ENCODE measurements at regions not wholly inside any gene's neighbourhood (a gene's known extent, or its start where the extent isn't known, plus 50 kb on each side); places are given as distances from the start of the nearest gene placed in this dataset.

- TF ChIP-seq CTCF (conservative IDR thresholded peaks at IDR 0.05 in 1 of 2, IDR thresholded peaks at IDR 0.05 in 1 of 2; ENCODE audit: low read depth in 1 of 2, low read length in 2 of 2), result no peak
- TF ChIP-seq EZH2 (IDR thresholded peaks at IDR 0.05; ENCODE audit: low read length, missing control alignments), result no peak
Measured at GRCh38 chr5:35374584-35374983, 144.3 kb upstream of the PRLR start.

All from fibroblast of lung (primary cell).